ENCODE measurements at regions not wholly inside any gene's neighbourhood (a gene's known extent, or its start where the extent isn't known, plus 50 kb on each side); places are given as distances from the start of the nearest gene placed in this dataset.

GRCh38 chr2:236852977-236853374, 232.7 kb upstream of the COPS8 start:
- no peak for DNase-seq (ENCODE audit: low read depth in 2 of 2)

- DNase-seq (ENCODE audit: low read depth in 2 of 2) = no peak
Observed at GRCh38 chr2:236853585-236854051, 232.1 kb upstream of the COPS8 start.

GRCh38 chr2:236855176-236855865, 230.4 kb upstream of the COPS8 start:
- DNase-seq (ENCODE audit: low read depth in 2 of 2) = no peak

- DNase-seq (ENCODE audit: low read depth in 2 of 2) = no peak
Observed at GRCh38 chr2:236855866-236856847, 229.5 kb upstream of the COPS8 start.

GRCh38 chr2:236856848-236857235, 228.8 kb upstream of the COPS8 start:
- no peak for DNase-seq (ENCODE audit: low read depth in 2 of 2)

- no peak for DNase-seq (ENCODE audit: low read depth in 2 of 2)
Observed at GRCh38 chr2:236857246-236857645, 228.4 kb upstream of the COPS8 start.

- no peak for DNase-seq (ENCODE audit: low read depth in 2 of 2)
Observed at GRCh38 chr2:236857781-236858180, 227.9 kb upstream of the COPS8 start.

GRCh38 chr2:236858661-236859060, 227.0 kb upstream of the COPS8 start:
- no peak for DNase-seq (ENCODE audit: low read depth in 2 of 2)

- DNase-seq (ENCODE audit: low read depth in 2 of 2) = no peak
Observed at GRCh38 chr2:236859908-236860307, 225.8 kb upstream of the COPS8 start.

- no peak for DNase-seq (ENCODE audit: low read depth in 2 of 2)
Observed at GRCh38 chr2:236861196-236861875, 224.4 kb upstream of the COPS8 start.

GRCh38 chr2:236861944-236862343, 223.7 kb upstream of the COPS8 start:
- DNase-seq (ENCODE audit: low read depth in 2 of 2) = no peak

GRCh38 chr2:236862526-236862925, 223.2 kb upstream of the COPS8 start:
- no peak for DNase-seq (ENCODE audit: low read depth in 2 of 2)

- no peak for DNase-seq (ENCODE audit: low read depth in 2 of 2)
Observed at GRCh38 chr2:236862961-236863728, 222.5 kb upstream of the COPS8 start.

- DNase-seq (ENCODE audit: low read depth in 2 of 2) = no peak
Observed at GRCh38 chr2:236863729-236864126, 222.0 kb upstream of the COPS8 start.

- no peak for DNase-seq (ENCODE audit: low read depth in 2 of 2)
Observed at GRCh38 chr2:236865052-236865451, 220.6 kb upstream of the COPS8 start.

- DNase-seq (ENCODE audit: low read depth in 2 of 2) = no peak
Observed at GRCh38 chr2:236866542-236867340, 218.9 kb upstream of the COPS8 start.

- no peak for DNase-seq (ENCODE audit: low read depth in 2 of 2)
Observed at GRCh38 chr2:236867441-236868260, 218.0 kb upstream of the COPS8 start.

- DNase-seq (ENCODE audit: low read depth in 2 of 2) = no peak
Observed at GRCh38 chr2:236870370-236870769, 215.3 kb upstream of the COPS8 start.

- DNase-seq (ENCODE audit: low read depth in 2 of 2) = no peak
Observed at GRCh38 chr2:236871500-236872001, 214.1 kb upstream of the COPS8 start.

- no peak for DNase-seq (ENCODE audit: low read depth in 2 of 2)
Observed at GRCh38 chr2:236872015-236872414, 213.7 kb upstream of the COPS8 start.

Data from stimulated activated CD8-positive, alpha-beta memory T cell treated with anti-CD3 and anti-CD28 coated beads, Interleukin-7, amount 100 ng/mL, for 4 hours (primary cell).